ENCODE measurements at regions not wholly inside any gene's neighbourhood (a gene's known extent, or its start where the extent isn't known, plus 50 kb on each side); places are given as distances from the start of the nearest gene placed in this dataset.

DNA sequence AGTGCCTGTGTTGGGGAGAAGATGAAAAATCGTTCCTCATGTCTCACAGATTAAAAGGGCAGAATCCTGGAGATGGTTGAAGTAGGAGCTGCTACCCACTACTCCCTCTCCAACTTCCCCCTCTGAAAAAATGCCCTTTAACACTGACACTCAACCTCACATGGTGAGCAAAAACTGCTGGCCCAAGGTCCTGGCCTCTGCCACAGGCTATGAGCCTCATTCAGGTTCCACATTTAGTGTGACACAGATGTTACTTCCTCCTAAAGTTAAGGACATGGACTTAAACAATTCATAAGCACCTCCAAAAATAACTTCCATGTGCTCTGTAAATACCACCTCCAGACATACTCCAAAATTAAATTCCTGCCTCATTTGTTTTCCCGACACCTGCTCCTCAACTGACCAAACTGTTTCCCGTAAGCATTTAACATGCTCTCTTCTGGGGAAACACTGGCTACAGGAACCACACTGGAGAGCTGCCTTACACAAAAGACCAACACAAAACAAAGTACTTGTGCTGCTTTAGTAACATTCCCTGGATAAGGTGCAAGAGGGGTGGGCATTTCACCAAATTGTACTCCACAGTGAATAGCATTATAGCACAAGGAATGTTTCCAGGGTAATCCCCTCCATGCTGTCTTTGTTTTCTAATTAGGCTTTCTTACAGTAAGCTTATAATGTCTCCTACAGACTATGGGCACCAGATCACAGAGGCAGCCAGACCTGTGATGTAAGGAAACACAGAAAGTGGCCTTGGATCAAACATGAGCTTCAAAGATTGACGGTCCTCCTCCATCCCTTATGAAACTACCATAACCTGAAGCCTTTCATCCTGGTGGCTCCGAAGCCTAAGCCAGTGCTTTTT, 57.0 kb downstream of the PHLDA1 start:
- DNase-seq (ENCODE audit: low read depth in 2 of 2): no peak

DNA sequence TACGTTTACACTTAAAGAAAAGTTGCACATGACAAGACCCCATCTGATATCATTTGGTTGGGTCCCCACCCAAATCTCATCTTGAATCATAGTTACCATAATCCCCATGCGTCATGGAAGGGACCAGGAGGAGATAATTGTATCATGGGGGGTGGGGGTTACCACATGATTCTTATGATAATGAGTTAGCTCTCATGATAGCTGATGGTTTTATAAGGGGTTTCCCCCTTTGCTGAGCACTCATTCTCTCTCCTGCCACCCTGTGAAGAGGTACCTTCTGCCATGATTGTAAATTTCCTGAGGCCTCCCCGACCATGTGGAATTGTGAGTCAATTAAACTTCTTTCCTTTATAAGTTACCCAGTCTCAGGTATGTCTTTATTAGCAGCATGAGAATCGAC, 60.3 kb downstream of the PHLDA1 start:
- no peak for DNase-seq (ENCODE audit: low read depth in 2 of 2)

DNA sequence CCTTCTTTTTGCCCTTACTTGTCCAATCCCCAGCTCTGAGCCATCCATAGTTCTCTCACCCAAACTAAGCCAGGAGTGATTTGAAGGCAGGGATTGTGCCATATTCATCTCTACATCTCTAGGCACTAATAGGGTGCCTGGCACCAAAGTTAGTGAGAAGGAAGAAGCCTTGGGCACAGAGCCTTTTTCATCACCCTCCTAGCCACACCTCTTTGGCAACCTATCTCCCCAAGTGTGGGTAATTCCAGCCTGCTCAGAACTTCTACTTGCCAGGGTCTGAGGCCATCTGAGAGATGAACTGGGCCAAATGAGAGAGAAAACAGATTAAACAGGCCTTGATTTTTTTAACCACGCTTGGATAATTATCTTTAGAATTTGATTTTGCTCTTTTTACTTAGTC, 61.3 kb downstream of the PHLDA1 start:
- DNase-seq (ENCODE audit: low read depth in 2 of 2): no peak

DNA sequence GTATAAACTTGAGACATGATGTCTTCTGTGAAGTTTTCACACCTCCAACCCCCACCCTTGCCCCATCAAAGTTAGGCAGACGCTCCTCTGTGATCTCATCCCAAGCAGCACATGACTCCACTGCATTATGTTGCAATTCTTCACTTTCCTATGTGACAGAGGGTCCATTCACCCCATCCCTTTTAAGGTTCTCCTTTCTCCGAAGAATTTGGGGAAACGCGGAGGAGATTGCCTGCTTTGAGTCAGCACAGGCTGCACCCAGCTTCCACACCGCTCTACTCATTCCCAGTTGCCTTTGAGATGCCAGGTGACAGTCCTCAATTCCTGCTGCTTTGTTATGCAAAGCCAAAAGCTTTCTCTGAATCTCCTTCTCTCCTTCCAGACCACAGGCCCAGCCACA, 61.8 kb downstream of the PHLDA1 start:
- no peak for DNase-seq (ENCODE audit: low read depth in 2 of 2)

DNA sequence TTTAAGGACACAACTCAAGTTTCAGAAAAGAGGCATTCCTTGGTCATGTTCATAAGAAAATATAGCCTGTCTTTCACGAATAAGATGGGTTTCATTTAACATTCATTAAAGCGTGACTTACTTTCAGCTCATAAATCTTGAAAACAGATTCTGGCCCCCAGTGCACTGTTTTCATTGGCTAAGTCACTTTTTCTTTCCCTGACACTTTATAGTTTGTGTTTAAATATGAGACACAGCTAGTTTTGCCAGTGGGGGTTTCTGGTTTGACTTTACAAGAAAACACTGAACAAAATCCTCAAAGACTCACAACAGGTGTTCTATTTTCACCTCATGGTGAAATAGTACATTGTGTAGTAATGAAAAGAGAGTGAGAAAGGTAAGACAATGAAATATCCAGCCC, 65.9 kb downstream of the PHLDA1 start:
- DNase-seq (ENCODE audit: low read depth in 2 of 2): no peak

DNA sequence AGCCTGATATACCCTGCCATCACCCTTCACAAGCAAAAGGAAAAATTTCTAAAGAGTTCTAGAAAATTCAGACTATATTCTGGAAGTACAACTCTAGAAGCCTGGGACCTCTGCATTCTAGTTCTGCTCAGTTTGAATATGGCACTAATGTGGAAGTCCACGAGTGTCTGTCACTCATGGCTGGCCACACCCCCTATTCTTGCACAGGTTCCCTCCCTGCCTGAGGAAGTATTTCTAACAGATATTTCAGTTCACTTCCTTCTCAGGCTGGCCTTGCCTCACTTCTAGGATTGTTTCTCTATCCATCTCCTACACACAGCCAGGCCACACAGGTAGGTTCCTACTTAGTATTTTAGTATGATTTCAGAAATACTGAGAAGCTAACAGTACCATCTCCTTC, 67.4 kb downstream of the PHLDA1 start:
- DNase-seq (ENCODE audit: low read depth in 2 of 2): no peak

DNA sequence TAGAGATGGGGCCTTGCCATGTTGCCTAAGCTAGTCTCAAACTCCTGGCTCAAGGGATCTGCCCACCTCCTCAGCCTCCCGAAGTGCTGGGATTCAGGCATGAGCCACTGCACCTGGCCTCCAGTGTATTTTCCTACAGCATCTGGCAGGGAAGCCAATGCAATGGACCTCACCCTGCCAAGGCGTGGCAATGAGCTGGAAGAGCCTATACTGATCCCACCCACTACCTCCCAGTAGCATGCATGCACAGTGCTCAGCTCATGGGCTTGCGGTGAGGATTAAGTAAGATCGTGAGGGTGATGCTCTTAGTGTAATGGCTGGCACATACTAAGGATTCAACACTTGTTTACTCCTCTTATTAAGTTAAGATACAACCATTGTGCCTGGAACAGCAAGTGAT, 69.7 kb downstream of the PHLDA1 start:
- DNase-seq (ENCODE audit: low read depth in 2 of 2): no peak

DNA sequence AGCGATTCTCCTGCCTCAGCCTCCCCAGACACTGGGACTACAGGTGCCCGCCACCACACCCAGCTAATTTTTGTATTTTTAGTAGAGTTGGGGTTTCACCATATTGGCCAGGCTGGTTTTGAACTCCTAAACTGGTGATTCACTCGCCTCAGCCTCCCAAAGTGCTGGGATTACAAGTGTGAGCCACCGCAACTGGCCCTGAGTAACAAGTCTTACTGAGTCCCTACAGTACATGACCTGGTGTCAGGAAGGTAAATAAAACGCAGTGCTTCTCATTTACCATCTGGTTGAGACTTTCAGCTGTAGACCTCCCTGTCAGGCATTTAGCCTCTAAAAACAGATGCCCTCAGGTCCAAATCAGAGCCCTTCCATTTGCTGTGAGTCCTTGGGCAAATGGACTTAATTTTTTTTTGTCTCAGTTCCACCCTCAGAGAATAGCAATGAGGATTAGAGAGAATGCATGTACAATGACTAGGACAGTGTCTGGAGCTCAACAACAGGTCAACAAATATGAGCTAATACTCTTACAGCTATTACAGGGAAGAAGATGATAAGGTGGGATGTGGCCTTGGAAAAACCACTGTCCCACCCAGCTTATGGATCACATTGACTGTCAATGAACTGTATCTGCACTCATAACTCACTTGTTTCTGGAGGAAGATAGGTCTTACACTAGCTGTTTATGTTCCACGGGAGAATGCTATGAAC, 70.5 kb downstream of the PHLDA1 start:
- no peak for DNase-seq (ENCODE audit: low read depth in 2 of 2)

DNA sequence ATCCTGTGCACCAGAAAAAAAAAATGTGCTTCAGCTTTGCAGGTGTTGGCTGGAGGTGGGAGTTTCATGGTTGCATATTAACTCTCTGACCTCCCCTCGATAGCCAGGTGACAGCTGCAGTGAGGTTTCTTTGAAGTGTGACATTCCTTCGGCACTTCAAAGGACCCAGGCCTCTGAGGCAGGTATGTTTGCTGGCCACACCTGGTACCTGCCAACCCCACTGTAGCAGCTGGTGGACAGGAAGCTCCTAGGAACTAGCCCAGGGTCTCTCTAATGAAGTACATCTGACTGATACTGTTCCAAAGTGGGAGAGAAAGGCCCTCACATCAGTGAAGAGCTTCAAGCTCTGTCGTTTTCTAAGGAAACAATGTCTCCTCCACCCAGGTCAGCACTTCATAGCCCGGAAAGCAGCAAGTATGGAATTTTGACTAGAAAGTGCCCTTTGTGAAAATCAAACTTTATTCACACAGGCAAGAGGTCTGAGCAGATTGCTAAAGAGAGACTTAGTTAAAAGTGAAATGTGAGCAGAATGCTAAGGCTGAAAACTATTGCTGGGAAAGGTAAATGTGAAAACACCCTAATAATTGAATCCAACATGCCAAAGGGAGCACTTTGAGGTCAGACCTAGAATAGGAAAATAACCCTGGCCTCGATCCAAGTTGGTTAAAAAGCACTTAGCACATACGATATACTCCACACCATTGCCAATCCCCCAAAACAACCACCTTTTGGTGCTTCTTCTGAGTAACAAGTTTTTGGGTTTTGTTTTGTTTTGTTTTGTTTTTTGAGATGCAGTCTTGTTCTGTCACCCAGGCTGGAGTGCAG, 71.3 kb downstream of the PHLDA1 start:
- DNase-seq (ENCODE audit: low read depth in 2 of 2): no peak

DNA sequence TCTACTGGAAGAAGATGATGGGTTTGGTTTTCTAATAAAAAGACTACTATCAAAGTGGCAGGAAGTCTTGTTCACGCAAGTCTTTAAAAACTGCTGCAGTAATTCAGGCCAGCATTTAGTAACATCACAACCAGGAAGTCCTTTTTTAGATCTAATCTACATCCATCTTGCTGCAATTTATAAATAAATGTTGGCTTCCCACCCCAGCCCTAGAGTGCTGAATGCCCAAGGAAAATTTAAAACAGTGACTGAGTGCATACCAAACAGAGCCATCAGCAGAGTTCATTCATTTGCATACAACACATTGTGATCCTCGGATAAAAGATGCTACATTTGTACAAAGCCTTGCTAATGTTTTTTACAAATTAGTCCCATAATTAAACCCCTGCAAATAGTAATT, 72.1 kb downstream of the PHLDA1 start:
- DNase-seq (ENCODE audit: low read depth in 2 of 2): no peak

DNA sequence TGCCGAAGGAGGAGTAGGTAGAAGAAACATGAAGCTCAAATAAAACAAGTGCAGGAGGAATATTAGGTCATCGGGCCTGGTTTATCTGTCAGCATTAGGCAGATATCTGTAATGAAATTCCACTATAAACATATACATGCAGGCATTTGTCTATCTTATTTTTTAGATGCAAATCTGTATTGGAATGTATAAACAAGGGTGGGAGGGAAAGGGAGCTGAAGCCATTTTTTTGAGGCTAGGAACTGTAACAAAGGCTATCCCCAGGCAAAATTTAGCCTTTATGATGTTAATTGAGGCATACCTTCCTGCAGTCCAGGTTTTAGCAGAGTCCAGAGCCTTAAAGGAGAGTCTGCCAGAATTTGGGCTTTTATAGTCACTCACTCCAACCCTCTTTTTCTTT, 72.5 kb downstream of the PHLDA1 start:
- no peak for DNase-seq (ENCODE audit: low read depth in 2 of 2)

DNA sequence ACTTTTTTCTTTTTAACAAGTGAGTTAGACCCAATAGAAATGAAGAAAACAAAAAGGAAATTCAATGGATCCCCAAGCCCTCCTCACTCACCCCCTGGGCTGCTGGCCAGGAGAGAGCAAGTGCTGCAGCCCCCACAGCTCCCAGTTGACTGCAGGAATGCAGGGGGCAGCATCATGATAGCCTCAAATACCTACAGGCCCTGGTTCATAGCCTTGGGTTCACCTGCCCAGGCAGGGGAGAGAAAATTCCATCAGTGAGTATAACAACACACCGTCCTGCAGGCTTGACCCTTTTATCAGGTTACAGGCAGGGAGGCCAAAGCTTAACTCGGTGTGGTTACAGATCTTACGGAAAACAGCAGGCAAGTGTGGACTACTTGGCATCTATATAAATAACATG, 76.3 kb downstream of the PHLDA1 start:
- no peak for DNase-seq (ENCODE audit: low read depth in 2 of 2)

DNA sequence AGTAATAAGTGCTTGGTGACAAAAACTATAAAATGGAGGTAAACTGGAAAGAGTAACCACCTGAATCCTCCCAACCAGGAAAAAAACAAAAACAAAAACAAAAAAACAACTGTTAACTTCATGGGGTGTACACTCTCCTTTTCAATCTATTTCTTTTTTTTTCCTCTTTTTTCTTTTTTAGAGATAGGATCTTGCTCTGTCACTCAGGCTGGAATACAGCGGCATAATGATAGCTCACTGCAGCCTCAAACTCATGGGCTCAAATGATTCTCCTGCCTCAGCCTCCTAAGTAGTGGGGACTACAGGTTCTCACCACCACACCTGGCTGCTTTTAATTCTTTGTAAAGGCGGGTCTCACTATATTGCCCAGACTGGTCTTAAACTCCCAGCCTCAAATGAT, 76.8 kb downstream of the PHLDA1 start:
- DNase-seq (ENCODE audit: low read depth in 2 of 2): no peak

DNA sequence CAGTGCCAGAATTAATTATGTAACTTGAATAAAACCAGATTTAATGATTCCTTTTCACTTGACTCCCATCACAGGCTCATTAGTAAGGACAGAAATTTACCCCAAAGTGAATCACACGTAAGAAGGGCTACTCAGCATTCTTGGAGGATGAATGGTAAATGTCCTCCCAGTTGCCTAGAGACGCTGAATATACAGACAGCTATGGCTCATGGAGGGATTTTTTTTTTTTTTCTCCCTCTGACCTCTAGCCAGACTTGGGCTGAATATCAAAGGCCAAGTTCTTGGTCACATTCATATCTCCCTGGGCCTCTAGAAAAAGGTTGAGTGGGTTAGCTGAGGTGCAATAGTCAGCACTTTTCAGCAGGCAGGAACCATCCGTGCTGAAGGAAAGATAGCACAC, 77.5 kb downstream of the PHLDA1 start:
- DNase-seq (ENCODE audit: low read depth in 2 of 2): no peak

DNA sequence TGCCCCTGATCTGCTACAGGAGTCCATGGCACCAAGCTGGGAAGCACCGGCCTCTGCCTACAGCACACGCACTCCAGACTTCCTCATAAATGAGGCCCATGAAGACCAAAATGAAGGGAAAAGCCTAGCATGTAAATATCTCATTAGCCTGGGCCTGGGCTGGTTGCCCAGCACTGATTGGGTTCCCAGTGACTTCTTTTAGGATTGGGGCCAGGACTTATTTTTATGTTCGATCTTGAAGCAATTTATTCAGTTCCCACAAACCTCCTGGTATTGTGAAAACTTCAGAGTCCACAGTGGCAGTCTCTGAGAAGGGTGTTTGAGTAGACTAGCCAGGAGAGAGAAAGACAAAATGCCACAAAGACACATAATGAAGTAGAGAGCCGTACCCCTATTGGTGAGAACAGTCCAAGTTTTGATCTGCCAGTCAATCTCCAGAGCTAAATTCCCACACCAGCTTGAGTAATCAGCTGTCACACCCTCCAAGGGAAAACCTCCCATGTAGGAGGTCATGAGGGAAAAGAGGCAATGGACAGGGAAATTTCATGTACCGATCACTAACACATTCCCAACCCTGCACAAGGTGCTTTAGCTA, 78.2 kb downstream of the PHLDA1 start:
- no peak for DNase-seq (ENCODE audit: low read depth in 2 of 2)

DNA sequence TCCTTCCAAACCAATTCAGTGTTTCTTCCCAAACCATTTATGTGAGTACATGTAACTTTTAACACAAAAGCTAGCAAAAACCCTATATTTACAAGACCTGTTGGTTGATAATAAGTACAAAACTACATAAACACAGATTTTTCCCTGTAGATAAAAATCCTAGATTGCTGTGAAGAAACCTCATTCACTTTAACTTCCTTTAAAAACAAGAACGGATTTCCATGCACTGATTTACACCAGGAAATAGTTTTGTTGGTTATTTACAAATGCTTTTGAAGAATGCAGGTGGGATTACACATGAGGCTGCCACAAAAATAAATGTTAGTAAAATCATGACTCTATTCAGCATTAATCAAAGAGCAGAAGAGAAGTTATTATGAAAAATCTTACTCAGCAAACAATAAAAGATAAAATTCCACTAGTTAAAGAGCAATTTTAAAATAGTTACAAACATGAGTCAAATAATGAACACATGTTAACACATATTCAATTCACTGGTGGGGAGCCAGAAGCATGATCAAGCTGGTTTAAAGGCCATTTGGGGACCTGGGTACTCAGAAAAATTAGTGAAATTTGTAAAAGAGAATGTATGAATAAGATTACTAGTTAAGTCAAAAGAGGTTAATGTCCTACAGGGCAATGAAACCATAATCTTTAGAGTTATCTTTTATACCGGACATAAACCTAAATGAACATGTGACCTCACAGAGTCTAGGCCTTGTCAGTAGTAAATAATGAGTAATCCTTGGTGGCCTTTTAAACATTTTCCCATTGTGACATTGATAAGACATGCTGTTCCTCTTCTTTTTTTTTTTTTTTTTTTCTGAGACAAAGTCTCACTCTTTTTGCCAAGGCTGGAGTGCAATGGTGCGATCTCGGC, 79.9 kb downstream of the PHLDA1 start:
- DNase-seq (ENCODE audit: low read depth in 2 of 2): no peak

DNA sequence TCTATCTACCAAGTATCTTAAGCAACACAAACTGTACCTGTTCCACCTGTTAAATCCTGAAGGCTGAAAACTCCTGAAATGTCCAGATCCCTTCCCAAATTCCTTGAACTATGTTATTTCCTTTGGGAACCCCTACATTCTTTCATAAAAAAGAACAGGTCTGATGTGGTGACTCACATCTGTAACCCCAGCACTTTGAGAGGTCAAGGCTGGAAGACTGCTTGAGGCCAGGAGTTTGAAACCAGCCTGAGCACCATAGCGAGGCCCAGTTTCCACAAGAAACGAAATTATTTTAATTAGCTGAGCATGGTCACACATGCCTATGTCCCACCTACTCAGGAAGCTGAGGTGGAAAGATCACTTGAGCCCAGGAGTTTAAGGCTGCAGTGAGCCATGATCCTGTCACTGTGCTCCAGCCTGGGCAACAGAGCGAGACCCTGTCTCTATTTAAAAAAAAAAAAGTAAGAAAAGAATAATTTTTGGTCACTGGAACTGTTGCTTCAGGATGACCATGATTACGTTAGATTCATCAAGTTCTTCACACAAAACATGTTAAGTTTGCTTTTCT, 84.3 kb downstream of the PHLDA1 start:
- DNase-seq (ENCODE audit: low read depth in 2 of 2): no peak

DNA sequence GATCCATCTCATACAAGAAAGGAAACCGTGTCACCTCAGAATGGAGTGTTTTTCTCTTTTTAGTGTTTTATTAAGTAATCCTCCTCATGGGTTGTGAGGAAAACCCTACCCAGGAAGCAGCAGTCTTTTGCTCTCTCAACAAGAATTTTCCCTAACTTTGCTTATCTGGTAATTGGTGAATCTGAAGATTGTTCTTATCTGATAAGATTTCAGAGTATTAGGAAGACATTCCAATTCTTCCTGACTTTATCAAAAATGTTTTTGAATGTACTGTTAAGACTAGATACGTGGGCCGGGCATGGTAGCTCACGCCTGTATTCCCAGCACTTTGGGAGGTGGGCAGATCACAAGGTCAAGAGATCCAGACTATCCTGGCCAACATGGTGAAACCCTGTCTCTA, 86.0 kb downstream of the PHLDA1 start:
- DNase-seq (ENCODE audit: low read depth in 2 of 2): no peak

DNA sequence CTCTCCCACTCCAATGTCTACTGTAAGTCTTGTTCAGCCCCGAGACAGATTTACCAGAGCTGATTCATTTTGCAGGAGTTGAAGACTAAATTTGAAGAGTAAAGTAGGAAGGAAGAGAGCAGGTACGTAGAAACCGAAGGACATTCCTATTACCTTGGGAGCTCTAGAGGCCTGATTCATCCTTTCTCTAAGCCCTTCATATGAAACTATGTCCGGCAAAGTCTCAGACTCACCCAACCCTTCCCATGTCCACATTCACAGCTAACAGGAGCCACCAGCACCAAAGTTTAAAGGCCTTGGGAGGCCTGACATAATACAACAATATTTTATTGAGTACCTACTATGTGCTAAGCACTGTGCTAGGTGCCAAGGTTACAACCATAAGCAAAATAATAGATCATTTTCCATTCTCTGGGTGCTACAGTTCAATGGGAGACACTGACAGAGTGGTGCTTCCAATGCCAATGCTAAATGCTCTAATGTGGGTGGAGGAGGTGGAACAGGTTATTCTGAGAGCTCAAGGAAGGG, 86.6 kb downstream of the PHLDA1 start:
- no peak for DNase-seq (ENCODE audit: low read depth in 2 of 2)

DNA sequence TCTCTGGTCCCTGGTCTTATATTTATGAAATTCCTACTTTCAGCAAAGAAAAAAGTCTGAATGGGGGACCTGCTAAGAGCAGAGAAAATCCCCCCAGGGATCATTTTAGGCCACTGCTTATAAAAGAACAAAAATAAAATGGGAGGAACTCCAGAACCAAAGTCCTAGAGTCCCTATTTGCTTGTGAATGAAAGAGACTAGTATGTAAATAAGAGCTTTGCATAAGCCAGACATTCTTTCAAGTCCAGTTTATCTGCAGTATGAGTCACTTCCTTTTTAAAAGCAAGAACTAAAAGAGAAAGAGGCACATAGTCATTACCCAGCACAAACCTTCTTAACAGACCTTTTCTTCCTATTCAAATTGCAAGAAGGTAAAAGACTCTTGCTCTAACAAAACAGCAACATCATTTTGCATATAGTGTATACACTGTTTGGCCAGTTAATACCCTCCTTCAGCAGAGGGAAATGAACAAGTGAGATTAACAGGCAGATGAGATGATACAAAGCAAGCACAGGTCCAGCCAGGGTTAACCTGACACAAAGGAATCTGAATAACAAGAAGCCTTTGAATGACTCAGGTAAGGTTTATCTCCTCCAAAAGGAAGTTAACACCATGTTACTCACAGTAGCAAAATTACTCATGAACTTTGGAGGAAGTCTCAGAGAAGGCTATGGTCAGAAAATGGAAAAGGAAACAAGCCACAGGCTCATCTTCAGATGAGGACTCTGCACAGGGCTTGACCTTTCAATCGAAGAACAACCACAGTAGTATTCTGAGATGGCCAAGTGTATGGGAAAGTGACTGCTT, 87.3 kb downstream of the PHLDA1 start:
- no peak for DNase-seq (ENCODE audit: low read depth in 2 of 2)
